Astrocyte (in vitro differentiated cells and primary cell): ENCODE measurements at regions not wholly inside any gene's neighbourhood (a gene's known extent, or its start where the extent isn't known, plus 50 kb on each side); places are given as distances from the start of the nearest gene placed in this dataset.

Experiments
- CTCF ChIP-seq: IDR thresholded peaks from 2 replicates; pipeline ENCODE4 v1.5.1; 2011; ENCODE audit warnings: low read depth, mild to moderate bottlenecking, inconsistent platforms, low read length, moderate library complexity; ENCODE audit not compliant: insufficient read depth
- EZH2 ChIP-seq: IDR thresholded peaks from 2 replicates; pipeline ENCODE4 v1.6.1; 2012; ENCODE audit warnings: mild to moderate bottlenecking, low read length, inconsistent platforms; ENCODE audit not compliant: insufficient read depth

- TF ChIP-seq CTCF (no peak), EZH2 (no peak)
Observed at GRCh38 chr4:138772366-138772765, 243.2 kb upstream of the NOCT start.
